Heart right ventricle (tissue), 16 donors: ENCODE measurements at regions not wholly inside any gene's neighbourhood (a gene's known extent, or its start where the extent isn't known, plus 50 kb on each side); places are given as distances from the start of the nearest gene placed in this dataset.
A peak's percentile ranks its signal among the peaks of the same experiment; 100 is the strongest.

Experiments used
- ATAC-seq, 8 donors: fragments of 200-7000 bp; cut with Tn5 transposase; one replicate each; pipeline ENCODE4 v1.9.1; 2020; ENCODE audit warnings: mild to moderate bottlenecking in 8 of 8, moderate library complexity in 8 of 8, moderate number of reproducible peaks in 1 of 8
- DNase-seq, 2 donors: peaks; one replicate each; pipeline ENCODE4 v3.0.0-alpha.2; 2020
- H3K27ac ChIP-seq, 10 donors: fragments of 200-600 bp; sonication (generic) in 2 of 10; one replicate each; pipeline versions ENCODE4 v1.5.0 to v1.8.0; 2020 to 2022; ENCODE audit warnings: mild to moderate bottlenecking in 3 of 10
- H3K27me3 ChIP-seq, 7 donors: fragments of 200-600 bp; one replicate each; pipeline ENCODE4 v1.8.0; 2021 to 2022; ENCODE audit warnings: mild to moderate bottlenecking in 2 of 7
- H3K36me3 ChIP-seq, 9 donors: fragments of 200-600 bp; sonication (generic) in 1 of 9; one replicate each; pipeline versions ENCODE4 v1.5.0 to v1.8.0; 2020 to 2022; ENCODE audit warnings: mild to moderate bottlenecking in 2 of 9
- H3K4me1 ChIP-seq, 9 donors: fragments of 200-600 bp; sonication (generic) in 1 of 9; one replicate each; pipeline versions ENCODE4 v1.5.0 to v1.8.0; 2020 to 2022; ENCODE audit warnings: mild to moderate bottlenecking in 4 of 9
- H3K4me3 ChIP-seq, 10 donors: fragments of 200-600 bp; sonication (generic) in 2 of 10; one replicate each; pipeline versions ENCODE4 v1.5.0 to v1.8.0; 2020 to 2022; ENCODE audit warnings: mild to moderate bottlenecking in 7 of 10, moderate library complexity in 2 of 10
- H3K9me3 ChIP-seq, 11 donors: fragments of 200-600 bp in 10 of 11; sonication (generic) in 2 of 11; one replicate each; pipeline versions ENCODE4 v1.5.0 to v1.8.0; 2013 to 2022; ENCODE audit warnings: mild to moderate bottlenecking in 2 of 11, control low read depth in 1 of 11, moderate library complexity in 1 of 11
- CTCF ChIP-seq, 9 donors: fragments of 200-600 bp; sonication (generic) in 2 of 9; IDR thresholded peaks; one replicate each; pipeline versions ENCODE4 v1.5.0 to v1.8.0; 2021 to 2022; ENCODE audit warnings: antibody characterized with exemption in 9 of 9, mild to moderate bottlenecking in 5 of 9, moderate library complexity in 1 of 9
- WGBS, 2 donors: extraction: QIAGEN DNeasy Blood & Tissue Kit; methylation state at CpG; one replicate each; pipeline ENCODE4 v1.1.7; 2013; ENCODE audit warnings: inconsistent platforms in 1 of 2; 5-methylcytosine and 5-hydroxymethylcytosine counted together
- intact Hi-C, 10 donors: fragments of 100-400 bp; cut with DNase I; formaldehyde crosslinking; loops; one replicate each; pipeline versions ENCODE4 v1.11.1 to v1.14.2; 2022
- donor health status: Arrhythmogenic right ventricular cardiomyopathy.
- donor health status: ischemic (EF 13 %, LVEDD 7.1; RV severe dilation, severe dysfunction).
- donor health status: healthy with polysubstance abuse.
- donor health status: DM: no; HTN: yes; CAD: no.
- donor health status: DM: no; HTN: no; CAD: no.
- donor health status: ischemic (EF 25% LVEDD 6.9; RV normal size, moderate dysfunction).
- donor health status: ischemic (EF 25% LVEDD 5.7; RV mildly dilated, moderate dysfunction).
- donor health status: healthy.
- donor health status: DM: yes; HTN: yes; CAD: no.
- donor health status: Ischemic cardiomyopathy.
- donor health status: ischemic (EF 35%, LVEDD 5.7; RV mildly dilated, moderate dysfunction).
- donor health status: nonischemic (EF 11% LVEDD 7.7; RV severe dilation, severe dysfunction).
- donor health status: DM: yes; HTN: yes; CAD: no.
- donor health status: PGD.
- donor health status: ischemic (EF 29% LVEDD 5.4; RV normal size, mild dysfunction).
- donor health status: nonischemic (EF 23%, LVEDD 6.1; RV moderate dilation, normal function).

DNA sequence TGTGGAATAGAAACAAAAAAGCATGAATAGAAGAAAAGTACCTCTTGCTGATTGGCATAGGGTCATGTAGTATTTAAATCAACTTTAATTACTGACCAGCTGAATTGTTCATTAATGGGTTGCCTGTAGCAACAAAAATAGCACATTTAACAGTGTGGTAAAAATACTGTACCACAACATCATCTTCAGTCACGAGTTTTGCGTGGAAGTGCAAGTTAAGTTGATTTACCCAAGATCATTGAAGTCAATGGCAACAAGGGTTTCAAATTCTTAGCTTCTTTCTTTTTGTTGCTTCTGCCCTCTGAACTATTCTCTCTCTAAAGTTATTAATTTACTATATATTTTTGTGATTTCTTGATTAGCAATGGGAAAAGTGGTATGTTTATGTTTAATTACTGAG, 526.6 kb downstream of the C4orf33 start:
- no peaks in the 10 kb centered on the region for H3K9me3 ChIP-seq
- H3K27me3 ChIP-seq = no peaks in the 10 kb centered on the region
- intact Hi-C loops = no loop called here
- DNase-seq = no peak
- H3K4me3 ChIP-seq = no peak overlapping the region
- no peak overlapping the region for H3K27ac ChIP-seq
- ATAC-seq = no peak
- no peak for TF ChIP-seq CTCF (IDR thresholded peaks at IDR 0.05)
- no peaks in the 10 kb centered on the region for H3K36me3 ChIP-seq
- 90 to 98% methylated on average over 2 of the region's 2 CpGs for WGBS, 2 donors
- H3K4me1 ChIP-seq = no peaks in the 10 kb centered on the region

DNA sequence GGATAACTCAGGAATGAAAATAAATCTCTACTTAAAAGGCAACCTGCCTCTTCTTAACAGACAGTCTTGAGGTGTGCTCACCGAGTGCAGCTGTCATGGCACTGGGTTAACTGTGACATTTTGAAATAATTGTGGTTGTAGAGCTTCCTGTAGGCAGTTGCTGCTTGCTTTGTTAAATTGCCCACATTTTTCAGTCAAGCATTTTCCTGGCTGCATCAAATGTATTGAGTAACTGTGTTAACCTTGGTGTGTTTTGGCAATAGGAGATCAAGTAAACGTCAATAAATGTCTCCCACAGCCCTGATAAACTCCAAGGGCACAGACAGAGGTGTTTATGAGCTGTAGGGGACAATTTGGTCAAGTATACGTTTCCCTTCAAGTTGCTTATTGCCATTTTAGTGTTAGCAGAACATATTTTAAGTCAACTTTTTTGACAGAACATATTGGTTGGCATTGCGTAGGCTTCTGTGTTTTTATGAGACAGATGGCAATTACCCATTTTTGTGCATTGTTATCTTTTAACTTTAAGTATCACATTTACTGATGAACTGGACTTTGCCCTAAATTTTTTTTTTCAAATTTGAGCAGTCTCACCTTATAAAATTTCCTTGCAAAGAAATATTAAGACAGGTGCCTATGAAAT, 527.4 kb downstream of the C4orf33 start:
- Histone ChIP-seq H3K4me1 (no peaks in the 10 kb centered on the region), H3K27me3 (no peaks in the 10 kb centered on the region), H3K4me3 (no peak overlapping the region), H3K36me3 (no peaks in the 10 kb centered on the region), H3K9me3 (no peaks in the 10 kb centered on the region), H3K27ac (no peak overlapping the region)
- 71 to 85% methylated on average over 4 of the region's 4 CpGs for WGBS, 2 donors
- no peak for ATAC-seq
- intact Hi-C loops = no loop called here
- no peak for DNase-seq
- TF ChIP-seq CTCF (IDR thresholded peaks at IDR 0.05) = no peak

DNA sequence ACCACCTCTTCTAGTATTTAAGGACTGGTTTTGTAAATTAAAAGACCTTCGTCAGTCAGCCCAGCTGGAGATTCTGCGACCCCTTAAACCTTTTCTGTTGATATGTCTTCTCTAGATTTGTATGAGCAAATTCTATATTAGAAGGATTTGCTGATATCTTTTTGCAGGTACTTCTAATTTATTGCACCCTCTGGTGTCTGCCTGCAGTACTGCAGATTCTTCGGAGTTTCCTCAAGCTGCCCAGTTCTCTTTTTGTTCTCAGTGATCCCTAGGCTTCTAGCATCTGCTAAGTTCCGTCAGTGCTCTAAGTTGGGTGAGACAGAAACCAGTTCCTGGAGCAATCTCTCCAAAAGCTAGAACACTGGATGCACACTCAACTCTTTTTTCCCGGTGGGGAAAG, 545.2 kb downstream of the C4orf33 start:
- TF ChIP-seq CTCF (IDR thresholded peaks at IDR 0.05) = peak; percentile 76 to 91 (median 82)
- Histone ChIP-seq H3K4me3 (no peak overlapping the region), H3K27ac (no peak overlapping the region), H3K9me3 (peaks cover 0 to 5% (median 0%) of the 10 kb centered on the region in 11 donors), H3K27me3 (no peaks in the 10 kb centered on the region), H3K36me3 (no peaks in the 10 kb centered on the region), H3K4me1 (no peaks in the 10 kb centered on the region)
- DNase-seq (peak in 1 of 2 donors; percentile 37), ATAC-seq (peak in 1 of 8 donors; percentile 47)
- 40 to 43% methylated on average over 5 of the region's 5 CpGs for WGBS, 2 donors
- intact Hi-C loops = loop anchor here (1.0 to 10.0 kb wide), 10 partner anchors 114 to 426 kb away; no protein-coding TSS in a partner anchor

- WGBS, 2 donors = 92 to 93% methylated on average over 3 of the region's 3 CpGs
- intact Hi-C loops = loop anchor here in 3 of 10 donors (5.0 to 10.0 kb wide), 3 partner anchors 121 to 431 kb away; no protein-coding TSS in a partner anchor
Observed at GRCh38 chr4:129645461-129645860, 549.5 kb downstream of the C4orf33 start.

More at GRCh38 chr4:129645461-129645860, 549.5 kb downstream of the C4orf33 start:
- H3K27ac ChIP-seq = no peak overlapping the region
- DNase-seq (no peak), ATAC-seq (no peak)
- no peak for TF ChIP-seq CTCF (IDR thresholded peaks at IDR 0.05)
- H3K4me1 ChIP-seq = no peaks in the 10 kb centered on the region
- no peak overlapping the region for H3K4me3 ChIP-seq
- peaks cover 0 to 5% (median 0%) of the 10 kb centered on the region in 11 donors for H3K9me3 ChIP-seq
- peaks cover 0 to 6% (median 0%) of the 10 kb centered on the region in 7 donors for H3K27me3 ChIP-seq
- H3K36me3 ChIP-seq = no peaks in the 10 kb centered on the region
